Activated effector memory CD4-positive, alpha-beta T cell treated with Interleukin-2 at 50 U/mL for 16 hours (primary cell): ENCODE measurements at regions not wholly inside any gene's neighbourhood (a gene's known extent, or its start where the extent isn't known, plus 50 kb on each side); places are given as distances from the start of the nearest gene placed in this dataset.
"Not testable (repeated sequence)": the region's sequence is repeated elsewhere in the genome, so short reads cannot be mapped to it uniquely, and the experiment has no call there.

Experiments used
- DNase-seq: peaks from one replicate; pipeline ENCODE4 v3.0.0-alpha.2; 2020

GRCh38 chr13:50159607-50160006, 144.4 kb downstream of the KCNRG start:
- DNase-seq, result no peak

GRCh38 chr13:50161052-50161451, 145.8 kb downstream of the KCNRG start:
- DNase-seq, result no peak

GRCh38 chr13:50162001-50162400, 146.8 kb downstream of the KCNRG start:
- DNase-seq, result no peak

GRCh38 chr13:50162567-50162966, 147.3 kb downstream of the KCNRG start:
- DNase-seq, result no peak

GRCh38 chr13:50167224-50167947, 152.1 kb downstream of the KCNRG start:
- no peak for DNase-seq

GRCh38 chr13:50167967-50168366, 152.7 kb downstream of the KCNRG start:
- DNase-seq, result no peak

GRCh38 chr13:50168786-50169185, 153.5 kb downstream of the KCNRG start:
- DNase-seq, result no peak

GRCh38 chr13:50170447-50171037, 155.3 kb downstream of the KCNRG start:
- no peak for DNase-seq

- no peak for DNase-seq
These were observed 156.5 kb downstream of the KCNRG start for GRCh38 chr13:50171590-50172282.

GRCh38 chr13:50173045-50173444, 157.8 kb downstream of the KCNRG start:
- DNase-seq, result not testable (repeated sequence)

GRCh38 chr13:50174630-50175029, 159.4 kb downstream of the KCNRG start:
- DNase-seq, result no peak

- DNase-seq, result no peak
These were observed 164.7 kb downstream of the KCNRG start for GRCh38 chr13:50179977-50180376.

GRCh38 chr13:50185769-50186763, 170.8 kb downstream of the KCNRG start:
- DNase-seq, result not testable (repeated sequence)

GRCh38 chr13:50187352-50188029, 172.2 kb downstream of the KCNRG start:
- DNase-seq, result no peak

GRCh38 chr13:50188696-50189095, 173.5 kb downstream of the KCNRG start:
- DNase-seq, result no peak

GRCh38 chr13:50189450-50189849, 174.2 kb downstream of the KCNRG start:
- DNase-seq, result no peak

- DNase-seq, result no peak
These were observed 175.8 kb downstream of the KCNRG start for GRCh38 chr13:50191004-50191403.

- no peak for DNase-seq
These were observed 177.1 kb downstream of the KCNRG start for GRCh38 chr13:50192272-50192813.

GRCh38 chr13:50195045-50195444, 179.8 kb downstream of the KCNRG start:
- no peak for DNase-seq

- DNase-seq, result no peak
These were observed 180.9 kb downstream of the KCNRG start for GRCh38 chr13:50196118-50196517.

- no peak for DNase-seq
These were observed 182.5 kb downstream of the KCNRG start for GRCh38 chr13:50197705-50198104.

GRCh38 chr13:50198508-50198907, 183.3 kb downstream of the KCNRG start:
- DNase-seq, result no peak
